SU-DHL-6 (cell line): ENCODE measurements at regions not wholly inside any gene's neighbourhood (a gene's known extent, or its start where the extent isn't known, plus 50 kb on each side); places are given as distances from the start of the nearest gene placed in this dataset.
"Not testable (repeated sequence)": the region's sequence is repeated elsewhere in the genome, so short reads cannot be mapped to it uniquely, and the experiment has no call there.

ENCODE experiments used
- EZH2phosphoT487 ChIP-seq: fragments of 200-600 bp; sonication (generic), shearing (Covaris generic); conservative IDR thresholded peaks from 2 replicates; pipeline ENCODE4 v1.6.1; 2018; ENCODE audit warnings: mild to moderate bottlenecking, antibody characterized with exemption, low read length, moderate library complexity, mixed read lengths
- TF ChIP-seq, protein P1 (sequence below): fragments of 200-600 bp; sonication (generic); IDR thresholded peaks from one replicate; pipeline ENCODE4 v1.5.1; 2017; ENCODE audit warnings: antibody characterized with exemption, mild to moderate bottlenecking, low read length, moderate library complexity; ENCODE audit not compliant: insufficient read depth, poor library complexity, severe bottlenecking

GRCh38 chr13:97772466-97772865 is 181.0 kb upstream of the IPO5 start:
- TF ChIP-seq, protein P1, sequence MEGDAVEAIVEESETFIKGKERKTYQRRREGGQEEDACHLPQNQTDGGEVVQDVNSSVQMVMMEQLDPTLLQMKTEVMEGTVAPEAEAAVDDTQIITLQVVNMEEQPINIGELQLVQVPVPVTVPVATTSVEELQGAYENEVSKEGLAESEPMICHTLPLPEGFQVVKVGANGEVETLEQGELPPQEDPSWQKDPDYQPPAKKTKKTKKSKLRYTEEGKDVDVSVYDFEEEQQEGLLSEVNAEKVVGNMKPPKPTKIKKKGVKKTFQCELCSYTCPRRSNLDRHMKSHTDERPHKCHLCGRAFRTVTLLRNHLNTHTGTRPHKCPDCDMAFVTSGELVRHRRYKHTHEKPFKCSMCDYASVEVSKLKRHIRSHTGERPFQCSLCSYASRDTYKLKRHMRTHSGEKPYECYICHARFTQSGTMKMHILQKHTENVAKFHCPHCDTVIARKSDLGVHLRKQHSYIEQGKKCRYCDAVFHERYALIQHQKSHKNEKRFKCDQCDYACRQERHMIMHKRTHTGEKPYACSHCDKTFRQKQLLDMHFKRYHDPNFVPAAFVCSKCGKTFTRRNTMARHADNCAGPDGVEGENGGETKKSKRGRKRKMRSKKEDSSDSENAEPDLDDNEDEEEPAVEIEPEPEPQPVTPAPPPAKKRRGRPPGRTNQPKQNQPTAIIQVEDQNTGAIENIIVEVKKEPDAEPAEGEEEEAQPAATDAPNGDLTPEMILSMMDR = not testable (repeated sequence)
- not testable (repeated sequence) for TF ChIP-seq EZH2phosphoT487
